Stimulated activated CD4-positive, alpha-beta T cell treated with anti-CD3 and anti-CD28 coated beads, Interleukin-12 subunit alpha, Interleukin-12 subunit beta, amount 100 ng/mL, for 24 hours (primary cell): ENCODE measurements at regions not wholly inside any gene's neighbourhood (a gene's known extent, or its start where the extent isn't known, plus 50 kb on each side); places are given as distances from the start of the nearest gene placed in this dataset.

Experiments
- DNase-seq, 2 experiments: peaks; one replicate each; pipeline ENCODE4 v3.0.0-alpha.2; 2020; ENCODE audit warnings: low read depth in 2 of 2

- no peak for DNase-seq
Measured at GRCh38 chr1:163807331-163808049, 485.7 kb downstream of the NUF2 start.

GRCh38 chr1:163813251-163813650 is 491.5 kb downstream of the NUF2 start:
- no peak for DNase-seq

GRCh38 chr1:163820226-163820625 is 498.5 kb downstream of the NUF2 start:
- no peak for DNase-seq

- no peak for DNase-seq
Measured at GRCh38 chr1:163820766-163821165, 499.0 kb downstream of the NUF2 start.

GRCh38 chr1:163821679-163822078 is 499.9 kb downstream of the NUF2 start:
- no peak for DNase-seq

- DNase-seq, result no peak
Measured at GRCh38 chr1:163823017-163823416, 501.3 kb downstream of the NUF2 start.

GRCh38 chr1:163824006-163824405 is 502.3 kb downstream of the NUF2 start:
- DNase-seq, result no peak

- DNase-seq, result no peak
Measured at GRCh38 chr1:163824490-163824889, 502.7 kb downstream of the NUF2 start.

- no peak for DNase-seq
Measured at GRCh38 chr1:163826500-163826899, 504.7 kb downstream of the NUF2 start.

- DNase-seq, result no peak
Measured at GRCh38 chr1:163834778-163835177, 513.0 kb downstream of the NUF2 start.

- DNase-seq, result no peak
Measured at GRCh38 chr1:163836481-163836880, 514.7 kb downstream of the NUF2 start.

GRCh38 chr1:163837206-163837605 is 515.5 kb downstream of the NUF2 start:
- DNase-seq, result no peak

GRCh38 chr1:163842571-163842970 is 520.8 kb downstream of the NUF2 start:
- no peak for DNase-seq

- no peak for DNase-seq
Measured at GRCh38 chr1:163844459-163844858, 522.7 kb downstream of the NUF2 start.

- DNase-seq, result no peak
Measured at GRCh38 chr1:163845279-163845678, 523.5 kb downstream of the NUF2 start.

GRCh38 chr1:163863731-163864130 is 542.0 kb downstream of the NUF2 start:
- DNase-seq, result no peak

GRCh38 chr1:163864207-163864606 is 542.5 kb downstream of the NUF2 start:
- DNase-seq, result no peak

- DNase-seq, result no peak
Measured at GRCh38 chr1:163866564-163866963, 544.8 kb downstream of the NUF2 start.

GRCh38 chr1:163870666-163871065 is 548.9 kb downstream of the NUF2 start:
- no peak for DNase-seq

GRCh38 chr1:163872067-163872466 is 550.3 kb downstream of the NUF2 start:
- no peak for DNase-seq

- no peak for DNase-seq
Measured at GRCh38 chr1:163874070-163874469, 552.3 kb downstream of the NUF2 start.

GRCh38 chr1:163875200-163875926 is 553.6 kb downstream of the NUF2 start:
- no peak for DNase-seq

GRCh38 chr1:163875927-163876320 is 554.2 kb downstream of the NUF2 start:
- DNase-seq, result no peak
